Kidney (tissue), 13 donors: ENCODE measurements at regions not wholly inside any gene's neighbourhood (a gene's known extent, or its start where the extent isn't known, plus 50 kb on each side); places are given as distances from the start of the nearest gene placed in this dataset.

Experiments used
- DNase-seq, 5 donors: peaks; one replicate each; pipeline ENCODE4 v3.0.0-alpha.2; 2013 to 2020
- FAIRE-seq: peaks from 2 replicates; lab custom pipeline; 2012; peaks lifted over from hg19 to GRCh38; lab: Jason Lieb, UNC
- H3K27ac ChIP-seq, 2 donors: one replicate each; pipeline ENCODE4 v1.7.0; 2013; ENCODE audit warnings: low read depth in 2 of 2, low read length in 2 of 2, inconsistent platforms in 1 of 2
- H3K27me3 ChIP-seq: one replicate; pipeline ENCODE4 v1.7.1; 2013; ENCODE audit warnings: low read length, inconsistent platforms; ENCODE audit not compliant: control insufficient read depth, insufficient read depth
- H3K36me3 ChIP-seq, 3 donors: one replicate each; pipeline versions ENCODE4 v1.7.0 to v1.7.1; 2013; ENCODE audit warnings: low read length in 3 of 3, control low read depth in 1 of 3, inconsistent platforms in 1 of 3; ENCODE audit not compliant: insufficient read depth in 3 of 3, control insufficient read depth in 2 of 3
- H3K4me1 ChIP-seq, 3 donors: one replicate each; pipeline versions ENCODE4 v1.7.0 to v1.7.1; 2013; ENCODE audit warnings: low read length in 3 of 3, inconsistent platforms in 1 of 3, low read depth in 1 of 3; ENCODE audit not compliant: control insufficient read depth in 2 of 3, insufficient read depth in 2 of 3
- H3K4me3 ChIP-seq, 3 donors: one replicate each; pipeline versions ENCODE4 v1.7.0 to v1.8.1; 2013; ENCODE audit warnings: low read length in 3 of 3, control low read depth in 1 of 3, inconsistent platforms in 1 of 3
- H3K9ac ChIP-seq, 3 donors: one replicate each; pipeline versions ENCODE4 v1.7.0 to v1.7.1; 2013; ENCODE audit warnings: low read length in 3 of 3, control low read depth in 1 of 3, inconsistent platforms in 1 of 3
- H3K9me3 ChIP-seq, 3 donors: one replicate each; pipeline versions ENCODE4 v1.7.0 to v1.7.1; 2013; ENCODE audit warnings: low read length in 3 of 3, control low read depth in 1 of 3, inconsistent platforms in 1 of 3; ENCODE audit not compliant: control insufficient read depth in 2 of 3, insufficient read depth in 1 of 3
- CTCF ChIP-seq: IDR thresholded peaks from 3 replicates; pipeline ENCODE4 v1.5.1; 2012; ENCODE audit warnings: mild to moderate bottlenecking, moderate library complexity, borderline replicate concordance; ENCODE audit not compliant: insufficient read depth; ENCODE audit errors: extremely low read depth
- intact Hi-C: fragments of 100-400 bp; cut with DNase I; formaldehyde crosslinking; loops from one replicate; pipeline ENCODE4 v1.11.1; 2022
- donor health status: control.
- donor health status: control.
- donor health status: control.
- donor health status: control.
- donor health status: control.
- donor health status: DM: yes; HTN: yes; CAD: no.
- donor health status: Normal renal cell carcinoma (clear cell type).

- Histone ChIP-seq H3K36me3 (no peaks in the 10 kb centered on the region), H3K4me1 (no peaks in the 10 kb centered on the region), H3K27ac (no peak overlapping the region), H3K9me3 (no peaks in the 10 kb centered on the region), H3K27me3 (no peaks in the 10 kb centered on the region), H3K4me3 (no peak overlapping the region), H3K9ac (no peak overlapping the region)
- no peak for DNase-seq
- no peak for FAIRE-seq
- intact Hi-C loops, result no loop called here
- TF ChIP-seq CTCF, result no peak
Observed at GRCh38 chr2:18380321-18380720, 180.1 kb downstream of the RDH14 start.

GRCh38 chr2:18379870-18380269 is 180.6 kb downstream of the RDH14 start:
- FAIRE-seq, result no peak
- no peak overlapping the region for H3K27ac ChIP-seq

GRCh38 chr2:18378020-18378653 is 182.3 kb downstream of the RDH14 start:
- peak; percentile 75 for TF ChIP-seq CTCF
- H3K27me3 ChIP-seq, result no peaks in the 10 kb centered on the region

More at GRCh38 chr2:18379870-18380269, 180.6 kb downstream of the RDH14 start:
- TF ChIP-seq CTCF, result no peak
- Histone ChIP-seq H3K9ac (no peak overlapping the region), H3K4me3 (no peak overlapping the region), H3K4me1 (no peaks in the 10 kb centered on the region), H3K36me3 (no peaks in the 10 kb centered on the region), H3K9me3 (no peaks in the 10 kb centered on the region), H3K27me3 (no peaks in the 10 kb centered on the region)
- DNase-seq, result no peak
- intact Hi-C loops, result loop anchor here (10.0 kb wide), 1 partner anchor 525 kb away; no protein-coding TSS in a partner anchor

More at GRCh38 chr2:18378020-18378653, 182.3 kb downstream of the RDH14 start:
- H3K27ac ChIP-seq, result no peak overlapping the region
- H3K9me3 ChIP-seq, result no peaks in the 10 kb centered on the region
- DNase-seq (peak in 4 of 5 donors; percentile 38 to 79 (median 56)), FAIRE-seq (no peak)
- H3K4me3 ChIP-seq, result no peak overlapping the region
- H3K36me3 ChIP-seq, result no peaks in the 10 kb centered on the region
- intact Hi-C loops, result loop anchor here (10.0 kb wide), 1 partner anchor 523 kb away; no protein-coding TSS in a partner anchor
- no peak overlapping the region for H3K9ac ChIP-seq
- H3K4me1 ChIP-seq, result no peaks in the 10 kb centered on the region
